HEK293T (cell line): ENCODE measurements at regions not wholly inside any gene's neighbourhood (a gene's known extent, or its start where the extent isn't known, plus 50 kb on each side); places are given as distances from the start of the nearest gene placed in this dataset.

Experiments used
- CTCF ChIA-PET: fragments of 350-600 bp; formaldehyde crosslinking; extraction: SDS; loops from one replicate; lab custom pipeline; 2021; ENCODE audit warnings: antibody characterized with exemption, inconsistent platforms; lab: Yijun Ruan, JAX
- POLR2A ChIA-PET: fragments of 350-600 bp; formaldehyde crosslinking; extraction: SDS; loops from one replicate; lab custom pipeline; 2020; ENCODE audit warnings: antibody characterized with exemption, inconsistent platforms; lab: Yijun Ruan, JAX
- DNase-seq: peaks from one replicate; pipeline ENCODE4 v3.0.0; 2012; ENCODE audit warnings: mixed read lengths; ENCODE audit errors: extremely low spot score
- ARNT ChIP-seq: fragments of 450-650 bp; IDR thresholded peaks from 2 replicates; pipeline ENCODE4 v1.6.1; 2017; ENCODE audit warnings: mild to moderate bottlenecking
- BHLHE40 ChIP-seq: fragments of 450-650 bp; IDR thresholded peaks from 2 replicates; pipeline ENCODE4 v1.6.1; 2016; ENCODE audit warnings: mild to moderate bottlenecking, moderate library complexity, borderline replicate concordance
- CTBP1 ChIP-seq: fragments of 450-650 bp; IDR thresholded peaks from 2 replicates; pipeline ENCODE4 v1.6.1; 2016; ENCODE audit warnings: borderline replicate concordance
- ELF4 ChIP-seq: fragments of 450-650 bp; IDR thresholded peaks from 2 replicates; pipeline ENCODE4 v1.6.1; 2017; ENCODE audit warnings: antibody characterized with exemption
- FOXA1 ChIP-seq: fragments of 450-650 bp; IDR thresholded peaks from 2 replicates; pipeline ENCODE4 v1.6.1; 2016; ENCODE audit warnings: mild to moderate bottlenecking
- FOXK2 ChIP-seq: fragments of 450-650 bp; IDR thresholded peaks from 2 replicates; pipeline ENCODE4 v1.6.1; 2016; ENCODE audit warnings: mild to moderate bottlenecking
- FOXM1 ChIP-seq: fragments of 450-650 bp; IDR thresholded peaks from 2 replicates; pipeline ENCODE4 v1.6.1; 2017; ENCODE audit warnings: mild to moderate bottlenecking, borderline replicate concordance
- HDGF ChIP-seq: fragments of 450-650 bp; IDR thresholded peaks from 2 replicates; pipeline ENCODE4 v1.6.1; 2017; ENCODE audit warnings: antibody characterized with exemption, borderline replicate concordance
- L3MBTL2 ChIP-seq: fragments of 450-650 bp; conservative IDR thresholded peaks from 2 replicates; pipeline ENCODE4 v1.6.1; 2016; ENCODE audit warnings: mild to moderate bottlenecking
- LEF1 ChIP-seq: fragments of 450-650 bp; IDR thresholded peaks from 2 replicates; pipeline ENCODE4 v1.6.1; 2017; ENCODE audit warnings: mild to moderate bottlenecking, borderline replicate concordance
- NFRKB ChIP-seq: fragments of 450-650 bp; IDR thresholded peaks from 2 replicates; pipeline ENCODE4 v1.6.1; 2016; ENCODE audit warnings: mild to moderate bottlenecking, moderate library complexity
- PKNOX1 ChIP-seq: fragments of 450-650 bp; IDR thresholded peaks from 2 replicates; pipeline ENCODE4 v1.6.1; 2016
- SP1 ChIP-seq: fragments of 450-650 bp; IDR thresholded peaks from 2 replicates; pipeline ENCODE4 v1.6.1; 2017
- SUZ12 ChIP-seq: fragments of 450-650 bp; IDR thresholded peaks from 2 replicates; pipeline ENCODE4 v1.6.1; 2016; ENCODE audit warnings: mild to moderate bottlenecking
- TARDBP ChIP-seq: fragments of 450-650 bp; IDR thresholded peaks from 2 replicates; pipeline ENCODE4 v1.6.1; 2016
- ZNF384 ChIP-seq: fragments of 450-650 bp; IDR thresholded peaks from 2 replicates; pipeline ENCODE4 v1.6.1; 2016

- TF ChIP-seq CTBP1 (no peak), BHLHE40 (no peak), LEF1 (no peak), TARDBP (no peak), PKNOX1 (no peak), SP1 (no peak), ZNF384 (no peak), FOXA1 (no peak), L3MBTL2 (no peak), ELF4 (no peak), SUZ12 (no peak)
These were observed 148.2 kb upstream of the SPRY4 start for GRCh38 chr5:142473038-142473437.

GRCh38 chr5:142472306-142472951 is 147.6 kb upstream of the SPRY4 start:
- POLR2A ChIA-PET = no interaction called here
- DNase-seq = no peak
- CTCF ChIA-PET = no interaction called here

More at GRCh38 chr5:142473038-142473437, 148.2 kb upstream of the SPRY4 start:
- ChIA-PET POLR2A (no interaction called here), CTCF (no interaction called here)
- DNase-seq = no peak

GRCh38 chr5:142466195-142466971 is 141.6 kb upstream of the SPRY4 start:
- ChIA-PET CTCF (interaction anchor here (0.6 kb wide), 1 partner anchor 56 kb away, joined by 5 read pairs; no protein-coding TSS in a partner anchor), POLR2A (no interaction called here)
- no peak for DNase-seq
- TF ChIP-seq TARDBP = no peak
- no peak for TF ChIP-seq SP1

More at GRCh38 chr5:142472306-142472951, 147.6 kb upstream of the SPRY4 start:
- TF ChIP-seq SUZ12 (no peak), TARDBP (no peak), LEF1 (no peak), PKNOX1 (no peak), FOXA1 (no peak)

GRCh38 chr5:142465476-142465875 is 140.7 kb upstream of the SPRY4 start:
- ChIA-PET CTCF (no interaction called here), POLR2A (no interaction called here)
- DNase-seq = no peak
- TF ChIP-seq SP1 (no peak), FOXM1 (no peak), BHLHE40 (no peak), FOXK2 (no peak), HDGF (no peak)

GRCh38 chr5:142463904-142464303 is 139.1 kb upstream of the SPRY4 start:
- POLR2A ChIA-PET = no interaction called here
- no peak for DNase-seq
- CTCF ChIA-PET = interaction anchor here (0.9 kb wide), 1 partner anchor 14 kb away, joined by 5 read pairs; no protein-coding TSS in a partner anchor
- TF ChIP-seq L3MBTL2 = no peak
- TF ChIP-seq CTBP1 = no peak
- no peak for TF ChIP-seq FOXK2
- no peak for TF ChIP-seq BHLHE40
- no peak for TF ChIP-seq LEF1
- no peak for TF ChIP-seq FOXA1
- TF ChIP-seq SP1 = no peak
- TF ChIP-seq TARDBP = no peak
- no peak for TF ChIP-seq ELF4
- TF ChIP-seq ARNT = no peak
- TF ChIP-seq FOXM1 = no peak
- no peak for TF ChIP-seq ZNF384
- TF ChIP-seq NFRKB = no peak
- TF ChIP-seq HDGF = no peak
- no peak for TF ChIP-seq SUZ12
- no peak for TF ChIP-seq PKNOX1

GRCh38 chr5:142461028-142461590 is 136.3 kb upstream of the SPRY4 start:
- POLR2A ChIA-PET = no interaction called here
- DNase-seq = no peak
- TF ChIP-seq ELF4 (no peak), HDGF (no peak), BHLHE40 (no peak), CTBP1 (no peak), L3MBTL2 (no peak), FOXM1 (no peak), FOXA1 (no peak), FOXK2 (no peak), LEF1 (no peak), TARDBP (no peak), SP1 (no peak), NFRKB (no peak), PKNOX1 (no peak), SUZ12 (no peak), ARNT (no peak)
- CTCF ChIA-PET = no interaction called here
